Neural progenitor cell (in vitro differentiated cells): ENCODE measurements at regions not wholly inside any gene's neighbourhood (a gene's known extent, or its start where the extent isn't known, plus 50 kb on each side); places are given as distances from the start of the nearest gene placed in this dataset.

Experiments used
- DNase-seq: peaks from one replicate; pipeline ENCODE4 v3.0.0-alpha.2; 2016; ENCODE audit warnings: low spot score
- H2AFZ ChIP-seq: fragments of 200-600 bp; sonication (generic); replicated peaks from 2 replicates; pipeline ENCODE4 v1.6.1; 2016; ENCODE audit warnings: antibody characterized with exemption
- H3F3A ChIP-seq: fragments of 200-600 bp; sonication (generic); 2 replicates; pipeline ENCODE4 v1.6.1; 2016; ENCODE audit warnings: antibody characterized with exemption, low read depth
- H3K27ac ChIP-seq: fragments of 200-600 bp; sonication (generic); 2 replicates; pipeline ENCODE4 v1.5.1; 2016; ENCODE audit warnings: mild to moderate bottlenecking
- H3K27me3 ChIP-seq: fragments of 200-600 bp; sonication (generic); 2 replicates; pipeline ENCODE4 v1.6.1; 2016; ENCODE audit warnings: mild to moderate bottlenecking, moderate library complexity
- H3K36me3 ChIP-seq: fragments of 200-600 bp; sonication (generic); 2 replicates; pipeline ENCODE4 v1.5.1; 2016
- H3K4me1 ChIP-seq: fragments of 200-600 bp; sonication (generic); 2 replicates; pipeline ENCODE4 v1.6.1; 2016; ENCODE audit warnings: mixed run types
- H3K4me2 ChIP-seq: fragments of 200-600 bp; sonication (generic); 2 replicates; pipeline ENCODE4 v1.6.1; 2016
- H3K4me3 ChIP-seq: fragments of 200-600 bp; sonication (generic); 2 replicates; pipeline ENCODE4 v1.5.1; 2016
- H3K79me2 ChIP-seq: fragments of 200-600 bp; sonication (generic); 2 replicates; pipeline ENCODE4 v1.6.1; 2016; ENCODE audit warnings: low read depth
- H3K9ac ChIP-seq: fragments of 200-600 bp; sonication (generic); 2 replicates; pipeline ENCODE4 v1.6.1; 2016
- H3K9me3 ChIP-seq: fragments of 200-600 bp; sonication (generic); 2 replicates; pipeline ENCODE4 v1.5.1; 2016; ENCODE audit warnings: low read depth
- H4K20me1 ChIP-seq: fragments of 200-600 bp; sonication (generic); 2 replicates; pipeline ENCODE4 v1.6.1; 2016; ENCODE audit warnings: low read depth
- H3K27ac Mint-ChIP-seq: 3 replicates; pipeline ENCODE4 v1.8.0; 2021; ENCODE audit warnings: mixed read lengths
- H3K27me3 Mint-ChIP-seq: 2 replicates; pipeline ENCODE4 v1.8.0; 2022; ENCODE audit warnings: low read depth, mild to moderate bottlenecking, inconsistent platforms, moderate library complexity, mixed read lengths; ENCODE audit not compliant: insufficient read depth
- H3K36me3 Mint-ChIP-seq: 3 replicates; pipeline ENCODE4 v1.8.0; 2021; ENCODE audit warnings: mixed read lengths
- H3K4me1 Mint-ChIP-seq: 3 replicates; pipeline ENCODE4 v1.8.0; 2021; ENCODE audit warnings: mixed read lengths
- H3K4me3 Mint-ChIP-seq: 3 replicates; pipeline ENCODE4 v1.8.0; 2021; ENCODE audit warnings: mild to moderate bottlenecking, moderate library complexity, mixed read lengths
- H3K9me3 Mint-ChIP-seq: 3 replicates; pipeline ENCODE4 v1.8.0; 2020; ENCODE audit warnings: mixed read lengths
- EZH2 ChIP-seq: fragments of 200-600 bp; sonication (generic); IDR thresholded peaks from 2 replicates; pipeline ENCODE4 v1.6.1; 2017; ENCODE audit warnings: antibody characterized with exemption, mild to moderate bottlenecking, moderate library complexity
- EZH2phosphoT487 ChIP-seq: fragments of 200-600 bp; sonication (generic); IDR thresholded peaks from 2 replicates; pipeline ENCODE4 v1.6.1; 2017; ENCODE audit warnings: antibody characterized with exemption
- TF ChIP-seq, protein P1 (sequence below): fragments of 200-600 bp; sonication (generic); IDR thresholded peaks from 2 replicates; pipeline ENCODE4 v1.5.1; 2017; ENCODE audit warnings: antibody characterized with exemption, mild to moderate bottlenecking

DNA sequence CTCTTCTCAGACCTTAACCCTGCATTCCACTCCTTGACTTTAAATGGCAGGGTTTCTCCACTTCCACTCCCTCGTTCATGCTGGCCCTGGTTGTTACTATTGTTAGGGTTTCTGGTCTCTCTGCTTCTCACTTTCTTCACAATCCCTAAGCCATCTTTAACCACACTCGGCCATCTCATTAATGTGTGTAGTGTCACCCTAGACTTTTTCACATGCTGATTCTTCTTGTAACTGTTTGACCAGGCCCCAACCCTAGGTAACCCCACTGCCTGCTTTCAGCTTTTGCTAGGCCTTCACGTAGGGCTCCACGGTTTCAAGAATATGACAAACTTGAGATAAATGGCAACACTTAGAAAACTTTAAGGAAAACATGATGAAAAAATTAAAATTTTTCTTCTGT, 195.1 kb downstream of the IPO8 start:
- no peaks in the 10 kb centered on the region for H3K9me3 ChIP-seq
- H3K9ac ChIP-seq: no peak overlapping the region
- H3K4me1 ChIP-seq: no peaks in the 10 kb centered on the region
- no peak overlapping the region for H3K4me2 ChIP-seq
- peaks cover 10% of the 10 kb centered on the region for H3K4me1 Mint-ChIP-seq
- no peak overlapping the region for H3K27ac Mint-ChIP-seq
- H4K20me1 ChIP-seq: no peaks in the 10 kb centered on the region
- H3K27me3 ChIP-seq: no peaks in the 10 kb centered on the region
- no peak overlapping the region for H2AFZ ChIP-seq
- H3K9me3 Mint-ChIP-seq: peaks cover 2% of the 10 kb centered on the region
- no peaks in the 10 kb centered on the region for H3K79me2 ChIP-seq
- TF ChIP-seq, protein P1, sequence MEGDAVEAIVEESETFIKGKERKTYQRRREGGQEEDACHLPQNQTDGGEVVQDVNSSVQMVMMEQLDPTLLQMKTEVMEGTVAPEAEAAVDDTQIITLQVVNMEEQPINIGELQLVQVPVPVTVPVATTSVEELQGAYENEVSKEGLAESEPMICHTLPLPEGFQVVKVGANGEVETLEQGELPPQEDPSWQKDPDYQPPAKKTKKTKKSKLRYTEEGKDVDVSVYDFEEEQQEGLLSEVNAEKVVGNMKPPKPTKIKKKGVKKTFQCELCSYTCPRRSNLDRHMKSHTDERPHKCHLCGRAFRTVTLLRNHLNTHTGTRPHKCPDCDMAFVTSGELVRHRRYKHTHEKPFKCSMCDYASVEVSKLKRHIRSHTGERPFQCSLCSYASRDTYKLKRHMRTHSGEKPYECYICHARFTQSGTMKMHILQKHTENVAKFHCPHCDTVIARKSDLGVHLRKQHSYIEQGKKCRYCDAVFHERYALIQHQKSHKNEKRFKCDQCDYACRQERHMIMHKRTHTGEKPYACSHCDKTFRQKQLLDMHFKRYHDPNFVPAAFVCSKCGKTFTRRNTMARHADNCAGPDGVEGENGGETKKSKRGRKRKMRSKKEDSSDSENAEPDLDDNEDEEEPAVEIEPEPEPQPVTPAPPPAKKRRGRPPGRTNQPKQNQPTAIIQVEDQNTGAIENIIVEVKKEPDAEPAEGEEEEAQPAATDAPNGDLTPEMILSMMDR: no peak
- TF ChIP-seq EZH2: no peak
- TF ChIP-seq EZH2phosphoT487: no peak
- no peaks in the 10 kb centered on the region for H3K36me3 Mint-ChIP-seq
- H3K4me3 ChIP-seq: no peak overlapping the region
- H3K36me3 ChIP-seq: no peaks in the 10 kb centered on the region
- H3F3A ChIP-seq: no peaks in the 10 kb centered on the region
- peaks cover 7% of the 10 kb centered on the region for H3K27me3 Mint-ChIP-seq
- H3K4me3 Mint-ChIP-seq: no peak overlapping the region
- no peak overlapping the region for H3K27ac ChIP-seq
- DNase-seq: no peak

DNA sequence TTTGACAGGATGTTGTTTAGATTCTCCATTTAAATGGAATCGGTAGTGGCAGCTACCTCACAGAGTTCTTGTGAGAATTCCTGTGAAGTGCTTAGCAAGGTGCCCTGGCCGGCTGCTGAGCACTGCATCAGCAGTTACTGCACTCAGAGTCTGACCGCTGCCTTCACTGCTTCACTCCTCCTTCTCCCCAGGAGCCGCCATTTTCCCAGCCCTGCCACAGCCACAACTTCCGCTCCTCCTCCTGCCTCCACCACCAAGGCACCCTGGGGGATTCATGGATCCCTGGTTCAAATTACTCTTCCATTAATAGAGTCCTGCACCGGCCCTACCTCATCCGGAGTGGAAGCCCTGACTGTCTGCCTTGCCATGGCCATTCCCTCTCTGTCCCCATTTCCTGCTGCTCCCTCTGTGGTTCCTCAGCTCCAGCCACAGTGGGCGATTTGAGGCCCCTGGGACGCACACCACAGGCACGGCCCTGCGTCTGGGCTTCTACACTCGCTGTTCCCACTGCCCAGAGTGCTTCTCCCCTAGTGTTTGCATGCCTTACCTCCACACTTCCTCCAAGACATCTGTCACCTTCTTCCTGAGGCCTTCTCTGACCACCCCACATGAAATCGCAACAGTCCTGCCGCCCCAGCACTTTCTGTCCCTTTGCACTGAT, 210.3 kb downstream of the IPO8 start:
- H3K27me3 Mint-ChIP-seq: no peaks in the 10 kb centered on the region
- H3K4me3 ChIP-seq: no peak overlapping the region
- H3K27me3 ChIP-seq: no peaks in the 10 kb centered on the region
- no peak overlapping the region for H3K27ac ChIP-seq
- H4K20me1 ChIP-seq: no peaks in the 10 kb centered on the region
- no peak for DNase-seq
- no peaks in the 10 kb centered on the region for H3K9me3 Mint-ChIP-seq
- no peak overlapping the region for H3K27ac Mint-ChIP-seq
- H3K4me2 ChIP-seq: no peak overlapping the region
- H3K4me3 Mint-ChIP-seq: no peak overlapping the region
- no peaks in the 10 kb centered on the region for H3K4me1 ChIP-seq
- H3F3A ChIP-seq: no peaks in the 10 kb centered on the region
- H3K9me3 ChIP-seq: no peaks in the 10 kb centered on the region
- no peak overlapping the region for H2AFZ ChIP-seq
- H3K36me3 ChIP-seq: no peaks in the 10 kb centered on the region
- H3K4me1 Mint-ChIP-seq: no peaks in the 10 kb centered on the region
- H3K36me3 Mint-ChIP-seq: no peaks in the 10 kb centered on the region
- no peak overlapping the region for H3K9ac ChIP-seq
- TF ChIP-seq, protein P1: no peak
- TF ChIP-seq EZH2phosphoT487 (no peak), EZH2 (no peak)
- H3K79me2 ChIP-seq: no peaks in the 10 kb centered on the region

DNA sequence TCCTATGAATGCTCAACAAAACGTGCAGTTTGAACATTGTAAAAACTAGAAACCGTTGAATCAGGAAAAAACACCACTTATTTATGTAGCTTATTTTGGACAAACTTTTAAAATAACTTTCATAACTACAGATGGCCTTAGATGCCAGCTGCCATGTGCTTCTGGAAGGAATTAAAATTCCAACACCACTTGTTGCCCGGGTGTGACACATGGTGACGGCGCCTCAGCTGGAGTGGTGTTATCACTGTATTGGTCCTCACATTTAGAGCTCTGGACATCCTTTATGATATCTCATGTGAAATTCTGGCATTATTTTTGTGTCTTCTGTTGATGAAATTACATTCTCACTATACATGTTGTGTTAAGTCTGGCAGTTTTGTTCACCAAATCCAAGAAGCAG, 211.0 kb downstream of the IPO8 start:
- H3K27me3 Mint-ChIP-seq: no peaks in the 10 kb centered on the region
- H3K36me3 Mint-ChIP-seq: no peaks in the 10 kb centered on the region
- H3K4me1 Mint-ChIP-seq: no peaks in the 10 kb centered on the region
- Histone ChIP-seq H3F3A (no peaks in the 10 kb centered on the region), H3K9me3 (no peaks in the 10 kb centered on the region), H3K27ac (no peak overlapping the region), H3K27me3 (no peaks in the 10 kb centered on the region), H3K4me2 (no peak overlapping the region), H3K79me2 (no peaks in the 10 kb centered on the region), H3K9ac (no peak overlapping the region), H2AFZ (no peak overlapping the region), H3K4me3 (no peak overlapping the region), H4K20me1 (no peaks in the 10 kb centered on the region), H3K4me1 (no peaks in the 10 kb centered on the region), H3K36me3 (no peaks in the 10 kb centered on the region)
- TF ChIP-seq EZH2: no peak
- TF ChIP-seq EZH2phosphoT487: no peak
- TF ChIP-seq, protein P1: no peak
- no peaks in the 10 kb centered on the region for H3K9me3 Mint-ChIP-seq
- no peak overlapping the region for H3K27ac Mint-ChIP-seq
- no peak for DNase-seq
- no peak overlapping the region for H3K4me3 Mint-ChIP-seq
